Lower leg skin (tissue), 4 donors: ENCODE measurements at regions not wholly inside any gene's neighbourhood (a gene's known extent, or its start where the extent isn't known, plus 50 kb on each side); places are given as distances from the start of the nearest gene placed in this dataset.

Experiments used
- DNase-seq, 2 donors: peaks; one replicate each; pipeline ENCODE4 v3.0.0-alpha.2; 2019; ENCODE audit warnings: low spot score in 2 of 2
- H3K4me3 ChIP-seq: fragments of 200-600 bp; sonication (generic); 2 replicates; pipeline ENCODE4 v1.5.1; 2017; ENCODE audit warnings: mild to moderate bottlenecking, low read depth; ENCODE audit not compliant: poor library complexity, severe bottlenecking
- CTCF ChIP-seq, 3 donors: fragments of 450-650 bp; IDR thresholded peaks; one replicate each; pipeline ENCODE4 v1.5.1; 2016; ENCODE audit warnings: antibody characterized with exemption in 3 of 3, mild to moderate bottlenecking in 3 of 3, moderate library complexity in 2 of 3
- POLR2A ChIP-seq, 2 donors: fragments of 450-650 bp; IDR thresholded peaks; one replicate each; pipeline ENCODE4 v1.6.1; 2016 to 2017; ENCODE audit warnings: antibody characterized with exemption in 2 of 2, mild to moderate bottlenecking in 1 of 2, moderate library complexity in 1 of 2
- WGBS, 2 donors: methylation state at CpG; one replicate each; pipeline ENCODE4 v1.1.5; 2018; 5-methylcytosine and 5-hydroxymethylcytosine counted together
- intact Hi-C: fragments of 100-400 bp; cut with DNase I; formaldehyde crosslinking; loops from one replicate; pipeline ENCODE4 v1.15.0; 2023; ENCODE audit warnings: low total_unique reads

- DNase-seq = no peak
- no peak overlapping the region for H3K4me3 ChIP-seq
- TF ChIP-seq CTCF (IDR thresholded peaks at IDR 0.05) (no peak), POLR2A (IDR thresholded peaks at IDR 0.05) (no peak)
- intact Hi-C loops = no loop called here
These were observed 286.7 kb upstream of the SLITRK6 start for GRCh38 chr13:86085890-86086289.

- TF ChIP-seq POLR2A (IDR thresholded peaks at IDR 0.05) (no peak), CTCF (IDR thresholded peaks at IDR 0.05) (no peak)
- intact Hi-C loops = no loop called here
- no peak for DNase-seq
- no peak overlapping the region for H3K4me3 ChIP-seq
These were observed 282.9 kb upstream of the SLITRK6 start for GRCh38 chr13:86082121-86082520.

- H3K4me3 ChIP-seq = no peak overlapping the region
- TF ChIP-seq POLR2A (IDR thresholded peaks at IDR 0.05) = no peak
- no peak for TF ChIP-seq CTCF (IDR thresholded peaks at IDR 0.05)
- DNase-seq = no peak
- WGBS, 2 donors = 68 to 69% methylated on average over 2 of the region's 2 CpGs
- intact Hi-C loops = no loop called here
These were observed 281.2 kb upstream of the SLITRK6 start for GRCh38 chr13:86080340-86080995.

GRCh38 chr13:86066611-86067365 is 267.6 kb upstream of the SLITRK6 start:
- TF ChIP-seq CTCF (IDR thresholded peaks at IDR 0.05) = no peak
- TF ChIP-seq POLR2A (IDR thresholded peaks at IDR 0.05) = no peak
- H3K4me3 ChIP-seq = no peak overlapping the region
- WGBS, 2 donors = 64 to 68% methylated on average over 4 of the region's 4 CpGs
- intact Hi-C loops = no loop called here
- DNase-seq = no peak

- WGBS, 2 donors = 90 to 92% methylated on average over 3 of the region's 3 CpGs
- no peak for TF ChIP-seq CTCF (IDR thresholded peaks at IDR 0.05)
- no peak for TF ChIP-seq POLR2A (IDR thresholded peaks at IDR 0.05)
- H3K4me3 ChIP-seq = no peak overlapping the region
- intact Hi-C loops = no loop called here
- no peak for DNase-seq
These were observed 252.9 kb upstream of the SLITRK6 start for GRCh38 chr13:86052141-86052540.
